GM12875 (cell line): ENCODE measurements at regions not wholly inside any gene's neighbourhood (a gene's known extent, or its start where the extent isn't known, plus 50 kb on each side); places are given as distances from the start of the nearest gene placed in this dataset.

Experiments used
- H3K4me3 ChIP-seq: one replicate; pipeline ENCODE4 v1.5.1; 2011; ENCODE audit warnings: low read depth, low read length, control low read depth
- TF ChIP-seq, protein P1 (sequence below): IDR thresholded peaks from 2 replicates; pipeline ENCODE4 v1.5.1; 2011; ENCODE audit warnings: low read depth, mild to moderate bottlenecking, control low read depth, inconsistent platforms, low read length, moderate library complexity, borderline replicate concordance; ENCODE audit not compliant: insufficient read depth

DNA sequence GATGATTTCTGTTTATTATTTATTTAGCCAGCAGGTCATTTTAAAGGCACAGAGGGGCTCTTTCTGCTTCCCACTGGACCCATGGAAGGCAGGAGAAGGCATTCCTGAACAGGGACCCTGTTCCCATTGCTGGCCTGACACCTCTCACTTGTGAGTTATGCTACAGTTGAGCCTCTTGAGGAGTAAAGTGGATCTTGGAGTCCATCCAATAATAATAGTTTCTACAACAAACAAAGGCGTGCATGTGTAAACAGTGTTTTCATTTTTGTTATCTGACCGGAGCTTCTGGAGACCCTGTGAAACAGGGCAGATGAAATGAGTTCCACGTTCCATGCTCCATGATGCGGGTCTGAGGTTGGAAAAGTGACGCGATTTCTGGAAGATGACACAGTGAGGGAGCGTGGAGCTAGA, 127.3 kb upstream of the HABP2 start:
- TF ChIP-seq, protein P1, sequence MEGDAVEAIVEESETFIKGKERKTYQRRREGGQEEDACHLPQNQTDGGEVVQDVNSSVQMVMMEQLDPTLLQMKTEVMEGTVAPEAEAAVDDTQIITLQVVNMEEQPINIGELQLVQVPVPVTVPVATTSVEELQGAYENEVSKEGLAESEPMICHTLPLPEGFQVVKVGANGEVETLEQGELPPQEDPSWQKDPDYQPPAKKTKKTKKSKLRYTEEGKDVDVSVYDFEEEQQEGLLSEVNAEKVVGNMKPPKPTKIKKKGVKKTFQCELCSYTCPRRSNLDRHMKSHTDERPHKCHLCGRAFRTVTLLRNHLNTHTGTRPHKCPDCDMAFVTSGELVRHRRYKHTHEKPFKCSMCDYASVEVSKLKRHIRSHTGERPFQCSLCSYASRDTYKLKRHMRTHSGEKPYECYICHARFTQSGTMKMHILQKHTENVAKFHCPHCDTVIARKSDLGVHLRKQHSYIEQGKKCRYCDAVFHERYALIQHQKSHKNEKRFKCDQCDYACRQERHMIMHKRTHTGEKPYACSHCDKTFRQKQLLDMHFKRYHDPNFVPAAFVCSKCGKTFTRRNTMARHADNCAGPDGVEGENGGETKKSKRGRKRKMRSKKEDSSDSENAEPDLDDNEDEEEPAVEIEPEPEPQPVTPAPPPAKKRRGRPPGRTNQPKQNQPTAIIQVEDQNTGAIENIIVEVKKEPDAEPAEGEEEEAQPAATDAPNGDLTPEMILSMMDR, result no peak

DNA sequence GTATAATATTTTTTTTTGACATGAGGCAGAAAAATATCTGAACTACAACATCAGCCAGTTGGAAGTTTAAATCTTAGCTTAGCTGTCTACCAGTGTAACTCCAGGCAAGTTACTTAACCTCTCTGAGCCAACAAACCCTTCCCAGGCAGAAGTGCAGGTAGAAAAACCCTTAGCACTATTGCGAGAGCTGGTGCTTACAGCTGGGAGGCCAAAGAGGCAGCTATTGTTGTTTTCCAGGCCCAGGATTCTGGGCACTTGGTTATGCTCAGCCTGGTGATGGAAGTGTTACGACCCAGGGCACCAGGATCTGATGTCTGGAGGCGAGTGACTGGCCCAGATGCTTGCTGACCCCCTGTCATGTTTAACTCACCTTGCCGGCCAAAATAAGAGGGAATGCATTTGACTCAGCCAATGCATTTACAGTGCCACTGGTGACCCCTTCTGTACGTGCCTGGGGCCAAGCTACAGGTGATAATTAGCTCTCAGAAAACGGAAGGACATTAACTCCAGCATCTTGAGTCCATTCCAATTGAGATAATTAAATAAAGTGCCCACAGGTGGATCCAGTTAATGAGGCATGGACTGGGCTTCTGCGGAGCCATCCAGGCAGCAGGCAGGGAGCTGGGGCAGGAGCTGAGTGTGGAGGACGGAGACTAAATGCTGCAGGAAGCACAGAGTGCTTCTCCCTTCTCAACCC, 126.5 kb upstream of the HABP2 start:
- TF ChIP-seq, protein P1, result no peak
- H3K4me3 ChIP-seq, result no peak overlapping the region

More for the DNA sequence above, 127.3 kb upstream of the HABP2 start:
- no peak overlapping the region for H3K4me3 ChIP-seq

DNA sequence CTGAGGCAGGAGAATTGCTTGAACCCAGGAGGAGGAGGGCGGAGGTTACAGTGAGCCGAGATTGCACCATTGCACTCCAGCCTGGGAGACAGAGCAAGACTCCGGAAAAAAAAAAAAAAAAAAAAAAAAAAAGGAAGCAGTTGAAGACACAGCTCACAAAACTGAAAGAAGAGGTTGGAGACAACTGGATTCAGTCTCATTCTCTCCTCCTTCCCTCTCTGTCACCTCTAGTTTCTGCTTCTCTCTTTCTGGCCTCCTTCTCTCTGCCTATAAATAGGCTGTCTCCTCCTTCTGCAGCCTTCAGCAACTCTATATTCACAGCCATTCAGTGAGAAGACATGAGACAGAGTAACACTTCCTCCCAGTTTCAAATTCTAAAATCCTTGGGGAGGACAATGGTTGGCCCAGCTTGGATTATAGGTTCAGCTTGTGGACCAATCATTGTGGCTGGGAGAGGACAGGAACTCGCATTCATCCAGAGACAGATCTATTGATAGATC, 125.6 kb upstream of the HABP2 start:
- TF ChIP-seq, protein P1, result no peak
- H3K4me3 ChIP-seq, result no peak overlapping the region

DNA sequence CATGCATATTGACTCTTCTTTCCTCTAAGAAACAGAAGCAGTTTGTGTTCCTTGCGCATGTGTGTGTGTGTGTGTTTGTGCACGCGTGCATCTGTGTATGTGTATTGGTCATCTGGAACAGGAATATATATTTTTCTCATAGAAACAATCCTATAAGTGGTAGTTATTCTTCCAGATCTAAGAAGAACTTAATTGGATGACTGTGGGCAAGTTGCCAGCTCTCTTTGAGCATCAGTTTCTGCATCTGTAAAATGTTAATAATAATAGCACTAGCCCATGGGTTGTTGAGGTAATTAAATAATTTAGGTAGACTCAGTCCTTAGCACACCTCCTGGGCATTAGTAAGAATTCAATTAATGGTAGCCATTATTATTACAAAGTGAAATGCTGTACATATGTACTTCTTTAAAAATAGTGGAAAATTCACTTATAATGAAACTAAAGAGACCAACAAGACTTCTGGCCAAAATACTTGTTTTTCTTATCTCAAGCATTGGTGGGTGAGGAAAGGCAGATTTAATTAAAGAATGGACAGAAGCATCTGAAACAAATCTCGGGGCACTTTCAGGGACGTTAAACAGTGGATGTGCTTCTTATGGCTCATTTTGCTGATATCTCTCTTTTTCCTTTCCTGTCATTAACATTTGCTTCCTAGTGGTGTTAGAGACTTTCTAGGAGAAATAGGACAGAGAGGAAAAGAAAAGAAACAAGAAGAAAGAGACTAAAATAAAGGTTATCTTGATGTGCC, 124.9 kb upstream of the HABP2 start:
- no peak overlapping the region for H3K4me3 ChIP-seq
- TF ChIP-seq, protein P1, result no peak

DNA sequence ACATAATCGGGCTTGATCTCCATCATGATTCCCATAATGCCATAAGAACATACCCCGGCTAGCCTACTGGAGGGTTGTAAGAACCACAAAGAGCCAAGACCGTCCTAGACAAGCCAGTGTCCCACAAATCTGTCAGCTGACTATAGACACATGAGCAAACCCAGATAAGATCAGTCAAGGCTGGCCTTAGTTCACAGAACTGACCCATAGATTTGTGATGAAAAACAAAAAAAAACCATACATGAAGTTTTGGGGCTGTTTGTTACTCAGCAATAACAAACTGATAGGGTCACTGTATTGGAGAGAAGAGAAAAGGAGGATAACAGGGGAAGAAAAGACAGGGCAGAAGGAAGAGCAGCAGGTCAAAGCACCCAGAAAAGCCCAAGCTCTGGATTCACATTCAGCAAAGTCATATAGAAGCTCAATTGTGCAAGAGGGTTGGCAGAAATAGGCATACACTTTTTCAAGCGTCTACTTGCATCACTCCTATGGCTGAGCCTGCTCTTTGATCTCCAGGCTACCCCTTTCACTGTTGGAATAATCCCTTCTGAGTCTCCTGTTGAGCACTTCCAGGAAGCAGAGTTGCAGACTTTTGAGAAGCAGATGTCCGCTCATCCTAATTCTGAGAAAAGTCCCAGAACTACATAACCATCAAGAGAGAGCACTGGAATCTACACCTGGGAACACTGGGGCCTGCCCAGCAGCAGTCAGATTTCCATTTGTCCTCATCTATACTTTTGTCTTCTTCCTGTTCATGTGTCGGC, 122.0 kb upstream of the HABP2 start:
- TF ChIP-seq, protein P1, result no peak

DNA sequence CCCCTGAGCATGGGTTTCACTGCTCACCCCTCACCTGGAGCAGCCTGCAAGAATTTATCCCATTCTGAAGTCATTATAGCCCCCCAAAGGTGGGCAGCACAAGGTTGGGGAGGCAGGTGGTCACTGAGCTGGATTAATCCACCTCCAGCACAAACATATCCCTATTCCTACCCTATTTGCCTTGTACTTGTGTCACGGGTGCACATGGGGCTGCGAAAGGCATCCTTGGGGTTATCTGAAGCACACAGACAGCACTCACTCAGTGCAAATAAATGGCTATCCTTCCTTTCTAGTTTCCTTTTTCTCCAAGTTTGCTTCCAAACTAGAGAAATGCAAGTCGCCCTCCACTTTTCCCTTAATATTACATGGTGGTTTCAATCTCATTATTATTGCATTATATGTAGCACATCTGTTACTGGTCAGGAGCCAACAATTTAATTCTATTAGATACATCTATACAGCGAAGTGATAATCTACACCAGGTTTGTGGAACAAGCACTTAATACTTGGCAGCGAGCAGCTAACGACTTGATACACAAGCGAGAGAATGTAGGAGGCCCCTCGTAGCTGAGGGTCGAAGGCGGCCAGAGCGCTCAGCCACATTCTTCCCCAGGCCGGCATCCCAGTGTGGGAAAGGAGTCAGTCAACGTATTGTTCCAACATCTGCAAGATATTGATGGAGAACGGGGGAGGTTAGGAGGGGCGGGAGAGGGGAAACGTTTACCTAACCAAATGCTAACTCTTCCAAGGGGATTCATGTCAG, 121.3 kb upstream of the HABP2 start:
- TF ChIP-seq, protein P1, result no peak
- H3K4me3 ChIP-seq, result no peak overlapping the region

More for the DNA sequence above, 122.0 kb upstream of the HABP2 start:
- H3K4me3 ChIP-seq, result no peak overlapping the region
